ENCODE measurements at regions not wholly inside any gene's neighbourhood (a gene's known extent, or its start where the extent isn't known, plus 50 kb on each side); places are given as distances from the start of the nearest gene placed in this dataset.
"Not testable (repeated sequence)": the region's sequence is repeated elsewhere in the genome, so short reads cannot be mapped to it uniquely, and the experiment has no call there.

DNA sequence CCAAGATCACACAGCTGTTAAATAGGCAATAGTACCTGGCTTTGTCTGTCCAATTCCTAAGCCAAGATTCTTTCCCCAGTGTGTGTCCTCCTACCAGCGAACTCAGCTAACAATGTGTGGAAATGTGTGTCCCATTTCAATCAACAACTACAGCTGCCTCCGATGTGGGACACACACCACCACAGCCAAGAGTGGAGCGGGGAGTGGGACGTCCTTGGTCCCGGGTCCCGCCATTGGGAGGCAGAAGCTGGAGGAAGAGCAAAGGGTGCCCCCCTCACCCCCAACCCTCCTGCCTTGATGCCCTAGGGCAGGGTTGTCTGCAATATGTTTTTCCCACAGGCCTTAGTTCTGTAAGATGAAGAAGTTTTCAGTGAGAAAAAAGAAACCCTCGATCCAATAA lies 265.4 kb upstream of the RAB4A start:
- intact Hi-C loops (cut with DNase I; ENCODE audit: low total_unique reads) (no loop called here), in situ Hi-C loops (cut with MboI; ENCODE audit: low pct_ligation_motif_present in 1 of 4, low pct_unique_long_range_greater_than_20kb in 1 of 4, low sequenced_read_pairs in 3 of 4) (no loop called here)
- 87 to 93% methylated on average over 3 to 7 of the region's 7 CpGs for WGBS, 2 donors (ENCODE audit: low coverage in 1 of 2)
- no peak for DNase-seq
- no peaks in the 10 kb centered on the region for H3K27me3 ChIP-seq
- H3K27ac ChIP-seq, result no peak overlapping the region
- no peak for TF ChIP-seq EP300 (IDR thresholded peaks at IDR 0.05; ENCODE audit: low read depth)
- TF ChIP-seq POLR2A (IDR thresholded peaks at IDR 0.05), result no peak
- no peak for TF ChIP-seq POLR2AphosphoS5 (IDR thresholded peaks at IDR 0.05)
- TF ChIP-seq, protein P1, sequence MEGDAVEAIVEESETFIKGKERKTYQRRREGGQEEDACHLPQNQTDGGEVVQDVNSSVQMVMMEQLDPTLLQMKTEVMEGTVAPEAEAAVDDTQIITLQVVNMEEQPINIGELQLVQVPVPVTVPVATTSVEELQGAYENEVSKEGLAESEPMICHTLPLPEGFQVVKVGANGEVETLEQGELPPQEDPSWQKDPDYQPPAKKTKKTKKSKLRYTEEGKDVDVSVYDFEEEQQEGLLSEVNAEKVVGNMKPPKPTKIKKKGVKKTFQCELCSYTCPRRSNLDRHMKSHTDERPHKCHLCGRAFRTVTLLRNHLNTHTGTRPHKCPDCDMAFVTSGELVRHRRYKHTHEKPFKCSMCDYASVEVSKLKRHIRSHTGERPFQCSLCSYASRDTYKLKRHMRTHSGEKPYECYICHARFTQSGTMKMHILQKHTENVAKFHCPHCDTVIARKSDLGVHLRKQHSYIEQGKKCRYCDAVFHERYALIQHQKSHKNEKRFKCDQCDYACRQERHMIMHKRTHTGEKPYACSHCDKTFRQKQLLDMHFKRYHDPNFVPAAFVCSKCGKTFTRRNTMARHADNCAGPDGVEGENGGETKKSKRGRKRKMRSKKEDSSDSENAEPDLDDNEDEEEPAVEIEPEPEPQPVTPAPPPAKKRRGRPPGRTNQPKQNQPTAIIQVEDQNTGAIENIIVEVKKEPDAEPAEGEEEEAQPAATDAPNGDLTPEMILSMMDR (IDR thresholded peaks at IDR 0.05), result no peak
- H3K4me3 ChIP-seq, result no peak overlapping the region
- no peaks in the 10 kb centered on the region for H3K9me3 ChIP-seq
- no peaks in the 10 kb centered on the region for H3K4me1 ChIP-seq
- no peaks in the 10 kb centered on the region for H3K36me3 ChIP-seq

DNA sequence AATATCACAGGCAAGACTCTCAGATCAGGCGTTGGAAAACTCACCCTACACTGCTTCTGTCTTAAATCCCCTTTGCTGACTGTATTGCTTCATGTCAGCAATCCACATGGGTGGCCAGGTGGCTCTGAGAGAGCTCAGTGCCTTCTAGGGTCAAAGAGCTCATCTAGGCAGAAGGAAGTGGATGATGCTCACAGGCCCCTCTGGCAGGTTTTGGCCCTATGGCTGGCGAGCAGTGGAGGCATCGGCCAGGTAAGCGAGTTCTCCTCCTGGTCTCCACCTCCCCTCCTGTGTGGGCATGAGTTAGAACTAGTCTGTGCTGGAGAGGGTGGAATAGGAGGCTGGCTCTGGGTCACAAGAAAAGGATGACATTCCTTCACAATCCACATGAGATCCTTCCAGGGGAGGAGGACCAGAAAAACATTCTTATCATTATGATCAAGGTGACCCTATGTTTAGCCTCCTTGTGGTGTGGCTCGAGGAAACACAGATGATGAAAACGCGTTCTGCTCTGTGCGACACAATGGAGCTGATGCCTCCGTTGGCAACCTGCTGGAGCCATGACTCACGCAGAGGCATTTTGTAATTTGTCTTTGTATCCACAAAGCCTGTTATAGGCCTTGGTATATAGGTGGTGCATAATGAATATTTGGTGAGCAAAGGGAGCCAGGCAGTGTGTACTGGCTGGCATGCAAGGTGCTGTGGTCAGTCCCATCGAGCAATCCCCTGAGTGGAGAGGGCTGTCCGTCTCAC lies 264.6 kb upstream of the RAB4A start:
- Histone ChIP-seq H3K4me1 (no peaks in the 10 kb centered on the region), H3K27me3 (no peaks in the 10 kb centered on the region), H3K27ac (no peak overlapping the region), H3K9me3 (no peaks in the 10 kb centered on the region), H3K36me3 (no peaks in the 10 kb centered on the region), H3K4me3 (no peak overlapping the region)
- WGBS, 2 donors (ENCODE audit: low coverage in 1 of 2), result 83 to 85% methylated on average over 1 to 12 of the region's 12 CpGs
- intact Hi-C loops (cut with DNase I; ENCODE audit: low total_unique reads) (no loop called here), in situ Hi-C loops (cut with MboI; ENCODE audit: low pct_ligation_motif_present in 1 of 4, low pct_unique_long_range_greater_than_20kb in 1 of 4, low sequenced_read_pairs in 3 of 4) (no loop called here)
- DNase-seq, result no peak
- TF ChIP-seq, protein P1 (IDR thresholded peaks at IDR 0.05), result no peak
- no peak for TF ChIP-seq POLR2AphosphoS5 (IDR thresholded peaks at IDR 0.05)
- no peak for TF ChIP-seq EP300 (IDR thresholded peaks at IDR 0.05; ENCODE audit: low read depth)
- TF ChIP-seq POLR2A (IDR thresholded peaks at IDR 0.05), result no peak

DNA sequence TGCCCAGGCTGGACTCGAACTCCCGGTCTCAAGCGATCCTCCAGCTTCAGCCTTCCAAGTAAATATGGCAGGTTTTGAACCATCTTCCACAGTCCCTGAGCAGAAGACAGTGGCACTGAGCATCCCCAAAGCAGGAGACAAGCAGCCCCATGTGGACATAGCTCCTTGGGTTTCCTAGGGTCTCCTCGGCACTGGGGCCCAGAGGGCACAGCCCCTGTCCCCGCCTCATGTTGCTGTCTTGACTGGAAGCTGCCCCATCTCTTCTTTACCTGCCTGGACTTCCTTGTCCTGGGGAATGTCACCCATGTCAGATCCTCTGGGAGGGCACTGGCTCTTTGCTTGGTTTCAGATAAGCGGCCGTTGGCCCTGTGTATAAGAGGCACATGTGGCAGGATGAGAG lies 263.7 kb upstream of the RAB4A start:
- H3K27ac ChIP-seq, result no peak overlapping the region
- 80 to 96% methylated on average over 2 to 7 of the region's 7 CpGs for WGBS, 2 donors (ENCODE audit: low coverage in 1 of 2)
- H3K4me1 ChIP-seq, result no peaks in the 10 kb centered on the region
- no peaks in the 10 kb centered on the region for H3K9me3 ChIP-seq
- TF ChIP-seq POLR2AphosphoS5 (IDR thresholded peaks at IDR 0.05) (no peak), POLR2A (IDR thresholded peaks at IDR 0.05) (no peak), EP300 (IDR thresholded peaks at IDR 0.05; ENCODE audit: low read depth) (no peak)
- TF ChIP-seq, protein P1 (IDR thresholded peaks at IDR 0.05), result no peak
- H3K27me3 ChIP-seq, result no peaks in the 10 kb centered on the region
- DNase-seq, result no peak
- no peaks in the 10 kb centered on the region for H3K36me3 ChIP-seq
- in situ Hi-C loops (cut with MboI; ENCODE audit: low pct_ligation_motif_present in 1 of 4, low pct_unique_long_range_greater_than_20kb in 1 of 4, low sequenced_read_pairs in 3 of 4), result no loop called here
- intact Hi-C loops (cut with DNase I; ENCODE audit: low total_unique reads), result no loop called here
- no peak overlapping the region for H3K4me3 ChIP-seq

DNA sequence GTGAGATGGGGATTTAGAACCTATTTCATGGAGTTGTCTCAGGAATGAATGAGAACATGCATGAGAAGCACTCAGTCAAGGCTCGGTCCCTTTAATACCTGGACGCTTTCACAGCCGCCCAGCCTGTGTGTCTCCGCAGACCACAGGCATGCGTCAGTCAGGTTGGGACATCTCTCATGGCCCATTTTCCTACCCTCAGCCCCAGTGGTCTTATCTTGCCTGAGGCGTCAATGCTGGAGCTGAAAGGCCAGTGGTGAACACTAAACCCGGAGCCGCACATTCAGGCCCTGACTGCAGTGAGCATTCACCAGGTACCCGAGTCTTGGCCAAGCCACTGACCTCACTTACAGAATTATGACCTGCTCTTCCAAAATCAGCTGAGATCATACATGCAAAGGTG lies 263.2 kb upstream of the RAB4A start:
- no peak overlapping the region for H3K27ac ChIP-seq
- no peaks in the 10 kb centered on the region for H3K27me3 ChIP-seq
- in situ Hi-C loops (cut with MboI; ENCODE audit: low pct_ligation_motif_present in 1 of 4, low pct_unique_long_range_greater_than_20kb in 1 of 4, low sequenced_read_pairs in 3 of 4) (no loop called here), intact Hi-C loops (cut with DNase I; ENCODE audit: low total_unique reads) (no loop called here)
- no peaks in the 10 kb centered on the region for H3K9me3 ChIP-seq
- no peak overlapping the region for H3K4me3 ChIP-seq
- TF ChIP-seq, protein P1 (IDR thresholded peaks at IDR 0.05), result no peak
- TF ChIP-seq POLR2AphosphoS5 (IDR thresholded peaks at IDR 0.05) (no peak), EP300 (IDR thresholded peaks at IDR 0.05; ENCODE audit: low read depth) (no peak), POLR2A (IDR thresholded peaks at IDR 0.05) (no peak)
- 94% methylated on average over 9 of the region's 9 CpGs; no CpG with 5 or more reads in 1 of the 2 donors for WGBS, 2 donors (ENCODE audit: low coverage in 1 of 2)
- H3K4me1 ChIP-seq, result no peaks in the 10 kb centered on the region
- H3K36me3 ChIP-seq, result no peaks in the 10 kb centered on the region
- no peak for DNase-seq

DNA sequence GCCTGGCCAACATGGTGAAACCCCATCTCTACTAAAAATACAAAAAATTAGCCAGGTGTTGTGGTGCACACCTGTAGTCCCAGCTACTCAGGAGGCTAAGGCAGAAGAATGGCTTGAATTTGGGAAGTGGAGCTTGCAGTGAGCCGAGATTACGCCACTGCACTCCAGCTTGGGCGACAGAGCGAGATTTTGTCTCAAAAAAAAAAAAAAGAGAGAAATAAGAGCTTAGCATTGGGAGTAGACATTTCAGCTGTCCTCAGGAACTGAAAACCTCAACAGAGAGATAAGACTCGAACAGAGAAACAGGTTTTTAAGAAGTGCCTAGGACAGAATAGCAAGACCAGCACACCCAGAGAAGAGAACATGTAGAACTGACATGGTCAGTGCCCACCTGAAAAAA lies 262.6 kb upstream of the RAB4A start:
- H3K4me1 ChIP-seq; H3K9me3 ChIP-seq; H3K36me3 ChIP-seq; intact Hi-C loops (cut with DNase I; ENCODE audit: low total_unique reads); H3K4me3 ChIP-seq; in situ Hi-C loops (cut with MboI; ENCODE audit: low pct_ligation_motif_present in 1 of 4, low pct_unique_long_range_greater_than_20kb in 1 of 4, low sequenced_read_pairs in 3 of 4); H3K27ac ChIP-seq; DNase-seq; H3K27me3 ChIP-seq: not testable (repeated sequence)
- WGBS, 2 donors (ENCODE audit: low coverage in 1 of 2), result 60 to 81% methylated on average over 5 of the region's 5 CpGs
